NCI-H2107 treated with DMSO at 0.1 percent for 48 hours (cell line): ENCODE measurements at regions not wholly inside any gene's neighbourhood (a gene's known extent, or its start where the extent isn't known, plus 50 kb on each side); places are given as distances from the start of the nearest gene placed in this dataset.

Source experiments
- DNase-seq: peaks from one replicate; lab custom pipeline; 2025; ENCODE audit not compliant: unreplicated experiment; lab: John Stamatoyannopoulos, UW

DNA sequence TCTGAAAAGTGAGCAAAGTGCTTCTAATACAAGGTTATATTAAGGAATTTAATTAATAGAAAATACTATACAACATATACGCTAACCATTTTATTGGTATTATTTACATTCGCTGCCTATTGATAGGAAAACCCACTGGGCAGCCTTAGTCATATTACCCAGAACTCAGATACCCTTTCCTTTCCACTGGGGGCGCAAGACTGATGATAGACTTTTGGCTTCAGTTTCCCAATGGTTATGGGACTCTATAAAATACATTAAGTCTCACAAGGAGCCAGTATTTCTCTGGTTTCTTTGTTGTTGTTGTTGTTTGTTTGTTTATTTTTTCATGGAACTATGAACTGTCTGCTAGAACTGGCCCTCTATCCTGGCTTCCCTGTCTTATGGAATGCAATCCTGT, 471.1 kb upstream of the KIRREL3 start:
- DNase-seq = no peak

DNA sequence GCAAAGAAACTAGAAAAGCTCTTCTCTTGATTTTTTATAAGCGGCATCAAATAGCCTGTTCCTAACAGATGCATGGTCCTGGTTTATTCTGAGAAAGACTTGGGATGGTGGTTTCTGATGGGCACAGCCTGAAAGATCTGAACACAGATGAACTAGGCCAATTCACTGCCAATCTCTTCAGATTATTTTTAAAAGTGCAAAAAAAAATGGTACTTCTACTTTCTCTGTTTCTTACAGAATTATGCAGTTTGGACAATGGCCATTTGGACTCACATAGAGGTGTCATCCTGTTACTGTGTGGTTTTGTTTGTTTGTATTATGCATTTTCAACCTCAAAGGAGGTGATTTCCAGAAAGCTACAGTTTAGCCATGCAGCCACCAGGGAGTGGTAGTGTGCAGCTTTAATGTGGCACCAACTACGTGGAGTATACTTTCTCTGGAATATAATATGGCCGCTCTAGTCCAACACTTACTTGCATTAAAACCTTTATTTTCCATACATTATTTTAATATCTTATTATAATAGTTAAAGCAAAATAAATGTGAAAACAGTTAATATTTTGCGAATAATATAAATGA, 469.8 kb upstream of the KIRREL3 start:
- no peak for DNase-seq

DNA sequence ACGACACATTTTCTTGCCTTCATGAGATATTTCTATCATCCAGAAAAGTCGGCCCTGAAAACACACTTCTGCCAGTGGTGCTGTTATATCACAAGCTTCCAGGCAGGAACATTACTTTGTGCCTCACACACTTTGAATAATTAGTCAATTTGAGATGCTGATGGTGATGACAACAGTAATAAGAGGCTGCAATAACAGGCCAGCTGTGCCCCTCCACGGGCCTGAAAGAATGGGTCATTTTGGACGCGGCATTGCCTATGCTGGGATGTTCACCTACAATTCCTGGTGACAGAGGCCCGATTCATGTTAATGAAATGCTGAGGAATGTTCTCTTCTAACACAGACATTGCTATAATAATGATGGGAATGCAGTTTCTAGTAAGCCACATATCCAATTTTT, 463.8 kb upstream of the KIRREL3 start:
- no peak for DNase-seq

DNA sequence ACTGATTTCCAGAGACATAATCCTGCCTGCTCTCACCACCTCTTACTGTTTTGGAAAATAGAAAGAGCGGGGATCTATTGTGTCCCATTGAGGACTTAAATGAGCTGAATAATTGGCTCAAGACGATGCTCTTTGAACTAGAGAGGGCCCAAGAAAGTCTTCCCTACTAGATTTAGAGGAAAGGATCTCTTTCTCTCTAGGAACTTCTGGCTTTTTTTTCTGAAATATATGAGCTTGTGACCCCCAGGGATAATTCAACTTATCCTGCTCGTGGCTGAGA, 461.4 kb upstream of the KIRREL3 start:
- DNase-seq = no peak

DNA sequence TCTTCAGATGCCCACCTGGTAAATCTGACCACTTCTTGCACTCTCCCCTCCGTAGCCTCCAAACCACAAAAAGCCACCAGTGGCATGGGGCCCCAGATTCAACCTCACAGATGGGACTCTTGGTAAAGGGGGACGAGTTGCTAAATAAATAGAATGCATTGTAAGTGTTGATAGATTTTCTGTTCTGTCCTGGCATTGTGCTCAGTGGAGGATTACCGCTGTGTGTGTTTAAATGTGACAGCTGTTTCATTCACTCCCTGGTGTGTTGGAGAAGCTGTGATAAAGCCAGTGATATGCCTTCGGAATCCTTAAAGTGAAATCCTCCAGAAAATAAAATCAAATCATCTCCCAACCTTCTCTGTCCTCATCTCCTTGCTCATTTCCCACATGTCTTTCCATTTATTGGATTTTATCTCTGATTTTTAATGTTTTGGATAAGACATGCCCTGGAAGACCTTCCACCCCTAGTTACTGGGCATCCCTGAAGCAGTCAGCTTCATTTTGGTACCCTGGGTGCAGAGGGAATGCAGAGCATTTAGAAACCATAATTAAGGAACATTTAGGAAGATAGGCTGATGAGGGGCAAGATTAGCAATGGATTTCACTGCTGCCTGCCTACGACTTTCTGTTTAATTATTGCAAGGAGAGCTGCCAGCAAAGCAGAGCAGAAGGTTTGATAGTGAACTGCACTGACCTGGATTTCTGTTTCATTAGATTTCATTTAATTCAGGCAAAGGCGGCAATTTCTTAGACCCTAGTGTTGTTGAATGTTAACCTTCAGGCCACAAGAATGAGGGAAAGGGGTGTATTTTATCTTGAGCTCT, 460.9 kb upstream of the KIRREL3 start:
- DNase-seq = no peak

DNA sequence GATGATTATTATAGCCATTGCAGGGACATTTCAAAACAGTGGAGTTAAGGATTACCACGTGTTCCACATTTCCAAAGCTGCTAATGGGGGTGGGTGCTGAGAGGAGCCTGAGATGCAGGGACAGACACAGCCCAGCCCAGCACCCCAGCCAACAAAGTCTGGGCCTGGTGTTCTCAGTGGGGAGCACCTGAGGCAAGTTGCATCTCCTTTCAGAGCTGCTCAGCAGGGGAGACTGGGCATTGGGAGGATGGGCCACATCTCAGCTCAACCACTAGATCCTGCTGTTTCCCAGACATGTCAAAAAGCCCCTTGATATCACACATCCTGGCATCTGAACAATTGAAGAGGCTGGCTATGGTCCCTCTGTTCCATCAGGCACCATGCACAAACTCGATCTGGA, 458.0 kb upstream of the KIRREL3 start:
- DNase-seq = no peak

DNA sequence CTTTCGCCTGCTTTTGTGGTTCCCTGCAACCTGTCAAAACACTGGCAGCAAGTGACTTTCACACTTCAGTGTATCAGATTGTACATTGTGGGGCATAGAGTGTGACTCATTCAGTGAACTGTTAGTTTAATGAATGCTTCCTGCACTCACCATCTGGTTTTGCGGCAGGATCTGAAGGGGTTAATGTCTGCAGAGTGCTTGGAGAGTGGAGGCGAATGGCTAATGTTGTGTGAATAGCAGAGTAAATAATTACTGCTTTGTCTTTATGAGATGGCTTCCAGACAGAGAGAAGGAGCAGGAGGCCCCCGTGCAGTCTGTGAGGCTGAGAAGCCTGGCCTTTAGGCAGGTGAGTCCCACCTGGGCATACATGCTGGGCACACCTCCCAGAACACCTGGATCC, 454.3 kb upstream of the KIRREL3 start:
- peak; percentile 18 for DNase-seq

DNA sequence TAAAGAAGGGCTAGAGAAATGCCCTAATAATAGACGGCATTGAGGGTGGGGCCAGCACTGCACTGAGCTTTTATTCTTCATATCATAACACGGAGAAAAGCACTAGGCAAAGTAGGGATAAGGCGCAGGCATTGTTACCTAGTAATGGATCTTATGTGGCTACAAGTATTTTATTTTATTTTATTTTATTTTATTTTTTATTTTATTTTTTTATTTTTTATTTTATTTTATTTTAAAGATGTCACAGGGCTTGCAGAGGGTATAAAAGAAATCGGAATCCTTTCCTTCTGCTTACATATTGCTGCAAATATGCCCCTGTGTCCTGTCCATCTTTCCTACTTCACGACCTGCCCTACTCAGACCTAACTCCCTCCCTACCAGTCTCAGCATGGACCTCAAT, 452.0 kb upstream of the KIRREL3 start:
- no peak for DNase-seq

DNA sequence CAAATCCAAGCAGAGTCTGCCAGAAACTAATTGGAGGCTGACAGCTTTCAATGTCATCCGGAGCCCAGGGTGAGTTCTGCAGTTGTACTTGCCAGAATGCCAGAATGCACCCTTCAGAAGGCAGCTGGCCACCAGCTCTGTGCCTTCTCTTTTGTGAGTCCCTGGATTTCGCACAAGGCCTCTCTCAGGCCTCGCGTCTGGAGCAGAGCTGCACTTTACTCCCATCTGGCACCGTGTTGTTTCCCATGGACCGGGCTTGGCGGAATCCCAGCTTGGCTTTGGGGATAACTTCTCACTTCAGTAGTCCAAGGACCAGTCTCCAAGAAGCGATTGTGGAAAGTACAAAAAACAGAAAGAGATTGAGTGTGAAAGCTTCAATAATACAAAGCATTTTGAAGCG, 451.3 kb upstream of the KIRREL3 start:
- no peak for DNase-seq

DNA sequence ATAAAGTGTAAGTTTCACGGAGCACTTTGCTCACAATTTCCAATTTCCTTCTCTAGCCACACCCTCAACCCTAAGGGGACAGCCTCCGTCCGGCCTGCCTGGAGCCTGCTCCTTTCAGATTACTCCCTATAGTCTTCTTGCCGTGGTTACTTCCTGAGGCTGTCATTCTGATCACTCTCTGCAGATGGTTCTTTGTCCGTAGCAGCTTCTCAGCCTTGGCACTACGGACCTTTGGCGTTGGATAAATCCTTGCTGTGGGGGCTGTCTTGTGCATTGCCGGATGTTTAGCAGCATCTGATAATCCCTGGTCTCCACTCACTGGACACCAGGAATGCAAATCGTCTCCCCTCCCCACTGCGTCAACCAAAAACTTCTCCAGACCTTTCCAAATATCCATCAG, 447.5 kb upstream of the KIRREL3 start:
- DNase-seq = no peak

DNA sequence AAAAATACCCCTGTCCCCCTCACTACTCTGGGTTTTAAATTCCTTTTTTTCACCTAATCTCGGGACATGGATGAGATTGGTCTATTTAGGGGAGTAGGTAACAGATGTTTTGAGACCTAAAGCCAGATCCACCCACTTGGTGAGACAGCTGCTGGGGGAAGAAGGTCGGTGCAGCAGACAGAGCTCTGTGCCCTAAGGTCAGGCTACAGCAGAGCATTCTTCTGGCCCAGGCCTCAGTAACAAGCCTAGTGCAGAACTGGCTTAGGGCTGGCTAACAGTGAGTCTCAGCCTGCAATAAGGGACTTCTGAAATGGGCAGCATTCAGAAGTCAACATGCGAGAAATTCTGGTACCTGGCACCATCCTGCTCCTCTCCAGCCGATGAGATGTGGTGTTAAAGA, 444.9 kb upstream of the KIRREL3 start:
- DNase-seq = no peak

DNA sequence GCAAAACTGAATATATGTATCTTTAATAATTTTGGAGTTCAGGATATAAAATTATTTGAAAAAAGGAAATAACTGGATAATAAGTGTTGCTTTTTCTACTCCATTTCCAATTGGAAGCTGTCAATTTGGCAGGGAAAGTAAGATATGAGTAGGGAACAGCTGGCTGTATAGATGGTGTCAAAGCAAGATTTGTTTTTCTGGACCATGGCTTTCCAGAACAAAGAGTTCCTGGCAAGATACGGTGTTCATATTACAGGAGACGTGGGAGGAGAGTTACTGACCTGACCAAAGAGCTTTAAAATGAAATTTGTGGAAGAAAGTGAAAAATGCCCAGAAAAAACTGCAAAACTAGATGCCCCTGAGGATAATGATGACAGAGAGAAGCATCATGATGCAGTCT, 442.7 kb upstream of the KIRREL3 start:
- no peak for DNase-seq

DNA sequence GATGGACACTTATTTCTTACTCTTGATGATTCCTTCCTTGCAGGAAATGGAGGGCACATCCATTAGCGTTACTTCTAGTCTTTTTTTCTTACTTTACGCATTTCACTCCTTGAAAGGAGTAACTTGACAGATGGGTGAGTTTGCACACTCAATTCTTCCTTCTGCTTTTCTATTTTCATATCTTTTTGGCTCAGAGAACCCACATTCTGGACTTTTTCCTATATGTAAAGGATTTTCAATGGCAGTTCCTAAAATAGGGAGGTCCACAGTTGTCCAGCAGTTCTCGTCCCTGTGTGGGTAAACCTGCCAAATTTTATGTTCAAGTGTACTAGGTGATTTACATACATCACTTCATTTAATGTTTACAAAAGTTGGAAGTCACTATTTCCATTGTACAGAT, 440.0 kb upstream of the KIRREL3 start:
- DNase-seq = no peak

DNA sequence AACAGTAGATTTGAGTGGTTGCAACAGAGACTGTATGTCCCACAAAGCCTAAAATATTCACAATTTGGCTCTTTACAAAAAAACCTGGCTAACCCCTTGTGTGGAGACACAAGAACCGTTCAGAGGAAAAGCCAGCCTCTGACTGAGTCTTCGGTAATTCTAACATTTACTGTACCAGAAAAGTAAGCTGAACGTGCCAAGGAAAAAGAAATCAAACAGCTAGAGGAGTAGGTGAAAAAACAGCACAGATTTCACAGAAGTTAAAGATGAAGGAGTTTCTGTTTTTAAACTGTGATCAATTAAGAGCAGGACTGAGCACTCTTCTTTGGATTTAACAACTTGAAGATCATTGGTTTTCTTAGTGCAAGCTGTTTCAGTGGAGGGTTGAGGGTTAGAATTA, 424.7 kb upstream of the KIRREL3 start:
- no peak for DNase-seq

DNA sequence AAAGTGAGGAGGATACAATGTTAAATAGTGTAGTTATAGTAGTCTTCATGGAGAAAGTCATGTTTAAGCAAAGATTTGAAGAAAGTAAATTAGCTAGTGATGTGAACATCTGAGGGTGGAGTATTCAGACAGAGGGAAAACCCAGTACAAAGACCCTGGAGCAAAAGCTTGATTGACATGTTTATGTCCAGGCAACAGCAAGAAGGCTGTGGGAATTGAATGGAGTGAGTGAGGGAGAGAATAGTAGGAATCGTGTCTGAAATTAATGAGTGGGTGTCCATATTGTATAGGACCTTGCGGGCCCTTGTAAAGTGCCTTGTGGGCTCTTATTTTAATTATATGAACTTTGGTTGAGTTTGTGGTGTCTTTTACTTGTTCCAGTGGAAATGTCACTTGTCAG, 424.1 kb upstream of the KIRREL3 start:
- DNase-seq = no peak

DNA sequence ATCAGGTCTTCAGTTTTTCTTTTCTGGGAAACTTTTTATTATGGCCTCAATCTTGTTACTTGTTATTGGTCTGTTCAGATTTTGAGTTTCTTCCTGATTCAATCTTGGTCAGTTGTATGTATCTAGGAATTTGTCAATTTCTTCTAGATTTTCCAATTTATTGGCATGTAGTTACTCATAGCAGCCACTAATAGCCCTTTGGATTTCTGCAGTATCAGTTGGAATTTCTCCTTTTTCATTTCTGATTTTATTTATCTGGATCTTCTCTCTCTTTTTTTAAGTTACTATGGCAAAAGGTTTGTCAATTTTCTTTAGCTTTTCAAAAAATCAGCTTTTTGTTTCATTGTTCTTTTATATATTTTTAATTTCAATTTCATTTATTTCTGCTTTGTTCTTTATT, 419.6 kb upstream of the KIRREL3 start:
- no peak for DNase-seq

DNA sequence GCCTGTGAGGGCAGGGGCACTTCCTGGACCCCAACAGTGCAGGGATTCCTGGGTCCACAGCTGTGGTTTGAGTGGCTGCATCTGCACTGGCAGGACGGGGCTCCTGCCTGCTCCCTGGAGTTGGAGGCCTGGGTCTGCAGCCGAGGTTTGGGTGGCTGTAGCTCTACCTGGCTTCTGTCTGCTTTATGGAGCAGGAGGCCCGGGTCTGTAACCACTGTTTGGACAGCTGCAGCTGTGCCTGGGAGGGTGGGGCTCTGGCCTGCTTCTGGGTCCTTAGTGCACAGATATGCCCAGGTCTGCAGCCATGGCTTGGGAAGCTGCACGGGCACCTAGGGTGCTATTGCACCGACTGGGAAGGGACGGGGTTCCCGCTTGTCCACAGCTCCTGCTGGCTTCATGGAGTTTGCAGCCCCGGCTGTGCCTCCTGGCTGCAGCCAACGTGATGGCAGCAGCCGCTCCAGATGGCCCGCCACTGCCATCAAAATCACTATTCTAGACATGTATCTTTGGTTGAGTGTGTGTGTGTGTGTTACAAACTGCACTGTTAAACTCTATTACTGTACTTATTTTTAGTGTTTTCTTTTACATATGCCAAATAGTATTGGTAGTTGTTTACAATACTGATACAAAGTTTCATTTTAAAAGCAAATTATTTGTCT, 412.3 kb upstream of the KIRREL3 start:
- DNase-seq = no peak

DNA sequence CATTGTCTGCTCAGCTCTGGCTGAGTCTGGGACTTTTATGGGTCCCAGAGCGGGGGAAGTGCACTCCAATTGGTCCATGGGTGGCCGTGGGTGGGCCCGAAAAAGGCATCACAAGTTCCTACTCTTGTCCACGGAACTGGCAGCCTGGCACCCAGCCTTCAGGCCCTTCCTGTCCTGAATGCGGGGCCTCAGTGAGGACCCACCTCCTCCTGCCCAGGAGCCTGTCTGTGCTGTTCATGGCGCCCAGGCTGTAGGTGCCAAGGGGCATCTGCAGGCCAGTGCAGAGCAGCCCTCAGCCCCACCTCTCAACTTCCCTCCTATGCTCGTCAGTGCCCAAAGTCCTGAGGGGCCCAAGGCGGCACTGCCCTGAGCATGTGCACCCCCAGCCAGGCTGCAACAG, 411.7 kb upstream of the KIRREL3 start:
- no peak for DNase-seq

DNA sequence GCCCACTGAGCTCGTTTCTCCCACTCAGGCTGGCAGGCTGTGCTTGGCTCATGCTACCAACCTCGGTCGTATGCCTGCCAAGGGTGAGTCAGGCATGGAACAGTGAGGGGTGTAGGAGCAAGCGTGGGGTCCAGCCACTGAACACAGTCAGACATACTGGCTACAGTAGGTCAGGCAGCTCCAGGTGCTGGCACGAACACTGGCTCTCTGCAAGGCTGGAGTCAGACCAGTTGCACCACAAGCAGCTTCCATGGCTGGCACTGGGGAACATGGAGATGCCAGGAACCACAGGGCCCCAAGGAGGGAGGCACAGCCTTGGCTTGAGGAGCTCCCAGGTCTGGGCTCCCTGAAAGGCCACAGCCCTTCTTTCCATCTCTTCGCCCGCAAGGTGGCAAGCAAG, 410.7 kb upstream of the KIRREL3 start:
- DNase-seq = no peak

DNA sequence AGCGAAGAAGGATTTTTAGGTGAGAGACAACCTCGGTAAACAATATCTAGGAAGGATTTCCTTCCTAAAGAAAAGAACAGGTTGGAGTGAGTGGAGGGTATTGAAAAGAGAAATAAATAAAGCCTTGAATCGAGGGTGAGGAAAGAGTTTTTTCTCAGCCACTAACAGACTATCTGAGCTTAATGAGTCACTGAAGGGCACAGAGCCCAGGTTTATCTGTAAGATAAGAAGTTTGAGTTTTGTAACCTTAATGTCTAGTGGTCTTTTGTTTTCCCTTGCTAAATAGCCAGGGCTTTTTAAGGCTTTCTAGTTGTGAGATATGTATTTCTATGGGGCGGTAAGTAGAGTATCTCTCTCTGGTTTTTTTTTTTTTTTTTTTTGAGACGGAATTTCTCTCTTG, 394.5 kb upstream of the KIRREL3 start:
- no peak for DNase-seq

DNA sequence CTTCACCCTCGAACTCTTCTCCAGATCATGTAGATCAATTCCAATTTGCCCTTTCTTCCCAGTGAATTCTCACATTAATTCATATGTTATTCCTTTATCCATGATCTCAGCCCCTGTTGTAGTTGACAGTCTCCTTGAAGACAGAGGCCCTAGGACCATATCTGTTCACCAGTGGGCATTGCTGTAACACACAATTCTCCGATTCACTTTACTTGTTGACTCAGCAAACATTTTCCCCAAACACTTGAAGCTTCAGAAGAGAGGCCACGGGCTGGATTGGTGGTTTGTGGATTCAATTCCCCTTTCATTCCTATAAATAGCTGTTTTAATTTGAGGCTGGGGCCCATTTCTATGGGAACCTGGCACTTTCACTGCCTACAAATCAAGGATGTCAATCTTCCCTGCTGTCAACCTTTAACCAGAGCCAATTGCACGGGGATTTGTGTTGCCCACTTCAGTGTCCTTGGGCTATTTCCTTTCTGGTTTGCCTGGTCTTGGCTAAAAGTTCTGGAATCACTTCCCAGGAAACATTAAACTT, 393.0 kb upstream of the KIRREL3 start:
- DNase-seq = no peak

DNA sequence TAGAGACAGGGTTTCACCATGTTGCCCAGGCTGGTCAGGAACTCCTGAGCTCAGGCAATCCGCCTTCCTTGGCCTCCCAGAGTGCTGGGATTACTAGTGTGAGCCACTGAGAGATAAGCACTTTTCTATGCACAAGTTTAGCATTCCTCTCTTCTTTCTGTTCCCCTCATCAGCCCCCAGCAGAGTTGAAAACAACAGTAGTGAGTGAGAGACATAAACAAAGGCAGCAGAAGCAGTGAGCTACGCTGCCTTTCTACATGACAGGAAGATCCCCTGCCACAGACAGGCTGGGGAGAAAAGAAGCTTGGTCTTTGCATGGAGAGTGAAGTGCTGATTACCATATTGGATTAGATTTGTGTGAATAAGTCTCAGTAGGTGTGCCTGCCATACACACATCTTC, 392.0 kb upstream of the KIRREL3 start:
- DNase-seq = no peak

DNA sequence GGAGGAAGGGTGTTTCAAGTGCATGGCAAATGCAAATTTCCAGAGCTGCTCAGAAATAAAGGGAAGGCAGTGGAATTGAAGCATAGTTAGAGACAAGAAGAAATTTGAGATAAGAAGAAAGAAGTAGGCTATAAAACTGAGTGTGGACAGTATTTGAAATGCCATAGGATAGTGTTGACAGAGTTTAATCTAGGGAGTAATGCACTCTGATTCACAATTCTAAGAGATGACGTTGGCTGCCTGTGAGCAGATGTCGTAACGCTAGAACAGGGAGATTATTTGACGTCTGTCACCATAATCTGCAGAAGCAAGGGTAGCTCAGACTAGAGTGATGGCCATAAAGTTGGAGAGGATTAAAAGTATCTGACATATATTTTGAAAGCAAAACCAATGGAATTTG, 389.9 kb upstream of the KIRREL3 start:
- no peak for DNase-seq
